ENCODE measurements at regions not wholly inside any gene's neighbourhood (a gene's known extent, or its start where the extent isn't known, plus 50 kb on each side); places are given as distances from the start of the nearest gene placed in this dataset.

- TF ChIP-seq, protein P1, sequence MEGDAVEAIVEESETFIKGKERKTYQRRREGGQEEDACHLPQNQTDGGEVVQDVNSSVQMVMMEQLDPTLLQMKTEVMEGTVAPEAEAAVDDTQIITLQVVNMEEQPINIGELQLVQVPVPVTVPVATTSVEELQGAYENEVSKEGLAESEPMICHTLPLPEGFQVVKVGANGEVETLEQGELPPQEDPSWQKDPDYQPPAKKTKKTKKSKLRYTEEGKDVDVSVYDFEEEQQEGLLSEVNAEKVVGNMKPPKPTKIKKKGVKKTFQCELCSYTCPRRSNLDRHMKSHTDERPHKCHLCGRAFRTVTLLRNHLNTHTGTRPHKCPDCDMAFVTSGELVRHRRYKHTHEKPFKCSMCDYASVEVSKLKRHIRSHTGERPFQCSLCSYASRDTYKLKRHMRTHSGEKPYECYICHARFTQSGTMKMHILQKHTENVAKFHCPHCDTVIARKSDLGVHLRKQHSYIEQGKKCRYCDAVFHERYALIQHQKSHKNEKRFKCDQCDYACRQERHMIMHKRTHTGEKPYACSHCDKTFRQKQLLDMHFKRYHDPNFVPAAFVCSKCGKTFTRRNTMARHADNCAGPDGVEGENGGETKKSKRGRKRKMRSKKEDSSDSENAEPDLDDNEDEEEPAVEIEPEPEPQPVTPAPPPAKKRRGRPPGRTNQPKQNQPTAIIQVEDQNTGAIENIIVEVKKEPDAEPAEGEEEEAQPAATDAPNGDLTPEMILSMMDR (conservative IDR thresholded peaks at IDR 0.05), result no peak
- TF ChIP-seq ZFX (IDR thresholded peaks at IDR 0.05), result no peak
These were observed 223.1 kb upstream of the FOXN3 start for GRCh38 chr14:89640141-89640540.
